Naive thymus-derived CD4-positive, alpha-beta T cell (primary cell): ENCODE measurements at regions not wholly inside any gene's neighbourhood (a gene's known extent, or its start where the extent isn't known, plus 50 kb on each side); places are given as distances from the start of the nearest gene placed in this dataset.

ENCODE experiments used
- ATAC-seq: fragments of 150-1000 bp; cut with Tn5 transposase; 2 replicates; pipeline ENCODE4 v1.10.0; 2021; ENCODE audit warnings: mild to moderate bottlenecking, moderate library complexity
- CTCF ChIA-PET: fragments of 350-600 bp; sonication (Branson Sonifier 250); formaldehyde crosslinking; loops from one replicate; lab custom pipeline; 2021; ENCODE audit warnings: antibody characterized with exemption; lab: Charles Lee
- POLR2A ChIA-PET: fragments of 350-600 bp; sonication (Branson Sonifier 250); formaldehyde crosslinking; loops from one replicate; lab custom pipeline; 2021; ENCODE audit warnings: antibody characterized with exemption, inconsistent platforms; lab: Charles Lee
- DNase-seq, 9 donors: peaks; one replicate each; pipeline versions ENCODE4 v3.0.0 to v3.0.0-alpha.2; 2020 to 2022; ENCODE audit warnings: mixed read lengths in 1 of 9
- H3K27ac ChIP-seq: one replicate; pipeline ENCODE4 v1.7.0; 2013; ENCODE audit warnings: mild to moderate bottlenecking, low read depth, low read length, moderate library complexity
- H3K27me3 ChIP-seq, 2 donors: one replicate each; pipeline ENCODE4 v1.7.0; 2013; ENCODE audit warnings: low read length in 2 of 2, mild to moderate bottlenecking in 2 of 2, moderate library complexity in 2 of 2; ENCODE audit not compliant: control insufficient read depth in 2 of 2, insufficient read depth in 2 of 2
- H3K36me3 ChIP-seq, 3 experiments: 1 replicate in 2 of 3; 2 replicates in 1 of 3; pipeline ENCODE4 v1.7.0; 2013; ENCODE audit warnings: low read length in 3 of 3, mild to moderate bottlenecking in 3 of 3, moderate library complexity in 1 of 3; ENCODE audit not compliant: insufficient read depth in 3 of 3, control insufficient read depth in 2 of 3
- H3K4me1 ChIP-seq, 2 donors: one replicate each; pipeline ENCODE4 v1.7.0; 2013; ENCODE audit warnings: low read length in 2 of 2, mild to moderate bottlenecking in 2 of 2, moderate library complexity in 1 of 2; ENCODE audit not compliant: control insufficient read depth in 2 of 2, insufficient read depth in 2 of 2
- H3K4me3 ChIP-seq: 2 replicates; pipeline ENCODE4 v1.7.0; 2013; ENCODE audit warnings: mild to moderate bottlenecking, low read length
- H3K9me3 ChIP-seq, 3 experiments: 1 replicate in 2 of 3; 2 replicates in 1 of 3; pipeline ENCODE4 v1.7.0; 2013; ENCODE audit warnings: low read length in 3 of 3; ENCODE audit not compliant: control insufficient read depth in 2 of 3
- H3K27ac Mint-ChIP-seq, 9 donors: one replicate each; pipeline ENCODE4 v1.8.0; 2020 to 2022; ENCODE audit warnings: mixed read lengths in 9 of 9, mild to moderate bottlenecking in 8 of 9, moderate library complexity in 5 of 9, inconsistent platforms in 2 of 9
- H3K27me3 Mint-ChIP-seq, 5 donors: one replicate each; pipeline ENCODE4 v1.8.0; 2021 to 2022; ENCODE audit warnings: mixed read lengths in 5 of 5, mild to moderate bottlenecking in 1 of 5
- H3K36me3 Mint-ChIP-seq, 5 donors: one replicate each; pipeline ENCODE4 v1.8.0; 2020 to 2022; ENCODE audit warnings: mixed read lengths in 5 of 5, mild to moderate bottlenecking in 3 of 5, inconsistent platforms in 1 of 5
- H3K4me1 Mint-ChIP-seq, 7 donors: one replicate each; pipeline ENCODE4 v1.8.0; 2020 to 2022; ENCODE audit warnings: mixed read lengths in 7 of 7, mild to moderate bottlenecking in 3 of 7, inconsistent platforms in 1 of 7
- H3K4me3 Mint-ChIP-seq, 10 donors: one replicate each; pipeline ENCODE4 v1.8.0; 2020 to 2022; ENCODE audit warnings: mild to moderate bottlenecking in 10 of 10, mixed read lengths in 10 of 10, moderate library complexity in 6 of 10, inconsistent platforms in 2 of 10
- H3K9me3 Mint-ChIP-seq, 11 donors: one replicate each; pipeline ENCODE4 v1.8.0; 2020 to 2022; ENCODE audit warnings: mixed read lengths in 11 of 11, mild to moderate bottlenecking in 4 of 11, inconsistent platforms in 1 of 11, moderate library complexity in 1 of 11
- intact Hi-C, 2 donors: fragments of 100-400 bp; cut with micrococcal nuclease; formaldehyde crosslinking; loops; one replicate each; pipeline ENCODE4 v1.15.1; 2023

- CTCF ChIA-PET = no interaction called here
- peaks cover 0 to 9% (median 0%) of the 10 kb centered on the region in 5 donors for H3K36me3 Mint-ChIP-seq
- no peaks in the 10 kb centered on the region for H3K27me3 ChIP-seq
Measured at GRCh38 chr10:44261710-44262455, 123.0 kb downstream of the CXCL12 start.

DNA sequence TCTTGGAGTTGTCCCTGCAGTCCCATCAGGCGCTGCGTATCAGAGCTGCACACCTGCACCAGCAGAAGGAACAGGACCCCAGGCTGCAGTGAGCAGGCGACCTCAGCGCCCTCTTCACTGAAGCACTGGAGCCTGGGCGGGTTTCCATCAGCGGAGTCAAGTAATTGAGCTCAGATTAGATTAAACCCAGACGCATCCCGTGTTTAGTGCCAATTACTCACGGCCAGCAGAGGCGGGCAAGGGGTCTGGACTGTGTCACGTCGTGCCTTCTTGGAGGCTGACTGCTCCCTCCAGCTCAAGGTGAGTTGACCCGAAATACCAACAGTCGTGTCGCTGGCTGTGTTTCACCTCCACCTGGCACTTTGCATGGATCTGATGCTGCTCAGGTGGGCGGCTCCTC, 123.6 kb downstream of the CXCL12 start:
- H3K36me3 ChIP-seq = no peaks in the 10 kb centered on the region
- no peak overlapping the region for H3K27ac ChIP-seq
- H3K9me3 ChIP-seq = no peaks in the 10 kb centered on the region
- intact Hi-C loops = no loop called here
- H3K4me3 ChIP-seq = no peak overlapping the region
- DNase-seq (no peak), ATAC-seq (no peak)
- H3K4me1 Mint-ChIP-seq = no peaks in the 10 kb centered on the region
- H3K27me3 Mint-ChIP-seq = peaks cover 0 to 29% (median 6%) of the 10 kb centered on the region in 5 donors
- H3K27ac Mint-ChIP-seq = no peak overlapping the region
- no peak overlapping the region for H3K4me3 Mint-ChIP-seq
- H3K9me3 Mint-ChIP-seq = peaks cover 0 to 8% (median 1%) of the 10 kb centered on the region in 11 donors
- peaks cover 0 to 4% (median 0%) of the 10 kb centered on the region in 5 donors for H3K36me3 Mint-ChIP-seq
- no peaks in the 10 kb centered on the region for H3K4me1 ChIP-seq
- POLR2A ChIA-PET = no interaction called here
- CTCF ChIA-PET = no interaction called here
- no peaks in the 10 kb centered on the region for H3K27me3 ChIP-seq

More at GRCh38 chr10:44261710-44262455, 123.0 kb downstream of the CXCL12 start:
- H3K27ac Mint-ChIP-seq = no peak overlapping the region
- intact Hi-C loops = no loop called here
- Histone ChIP-seq H3K27ac (no peak overlapping the region), H3K36me3 (no peaks in the 10 kb centered on the region), H3K4me3 (no peak overlapping the region), H3K4me1 (no peaks in the 10 kb centered on the region), H3K9me3 (no peaks in the 10 kb centered on the region)
- H3K4me1 Mint-ChIP-seq = no peaks in the 10 kb centered on the region
- DNase-seq = no peak
- POLR2A ChIA-PET = no interaction called here
- H3K27me3 Mint-ChIP-seq = peaks cover 0 to 32% (median 12%) of the 10 kb centered on the region in 5 donors
- peaks cover 0 to 11% (median 5%) of the 10 kb centered on the region in 11 donors for H3K9me3 Mint-ChIP-seq
- ATAC-seq = no peak
- no peak overlapping the region for H3K4me3 Mint-ChIP-seq

DNA sequence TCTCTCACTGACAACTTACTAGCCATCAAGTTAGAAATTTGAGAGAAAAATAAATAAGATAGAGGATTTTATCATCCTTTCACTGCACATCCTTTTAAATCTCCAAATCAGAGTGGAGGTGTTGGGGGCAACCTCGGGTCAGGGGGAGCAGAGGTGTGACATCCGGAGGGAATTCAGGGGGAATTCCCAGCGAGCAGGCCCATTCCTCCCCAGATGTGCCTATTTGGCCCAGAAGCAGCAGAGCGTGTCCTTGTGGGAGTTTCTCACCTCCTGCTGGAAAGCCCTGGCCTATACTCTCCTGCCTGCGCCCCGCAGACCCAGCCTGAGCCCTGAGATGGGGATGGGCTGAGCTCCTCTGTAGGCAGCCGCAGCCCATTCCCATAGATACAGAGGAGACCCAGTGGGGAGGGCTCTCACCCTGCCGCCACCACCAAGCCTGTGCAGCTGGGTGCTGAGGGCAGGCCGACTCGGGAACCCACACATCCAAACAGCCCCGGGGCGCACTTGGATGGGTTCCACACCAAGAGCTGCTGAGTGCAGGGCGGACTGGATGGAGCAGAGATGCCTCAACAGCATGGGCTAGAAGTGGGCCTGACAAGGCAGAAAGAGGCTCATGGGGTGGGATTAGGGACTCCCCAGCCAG, 124.5 kb downstream of the CXCL12 start:
- Histone ChIP-seq H3K27me3 (no peaks in the 10 kb centered on the region), H3K27ac (no peak overlapping the region), H3K4me1 (no peaks in the 10 kb centered on the region), H3K4me3 (no peak overlapping the region), H3K36me3 (no peaks in the 10 kb centered on the region), H3K9me3 (no peaks in the 10 kb centered on the region)
- Mint-ChIP-seq H3K27me3 (peaks cover 0 to 28% (median 9%) of the 10 kb centered on the region in 5 donors), H3K9me3 (peaks cover 0 to 8% (median 0%) of the 10 kb centered on the region in 11 donors), H3K27ac (no peak overlapping the region), H3K4me3 (no peak overlapping the region), H3K4me1 (no peaks in the 10 kb centered on the region), H3K36me3 (peaks cover 0 to 4% (median 0%) of the 10 kb centered on the region in 5 donors)
- intact Hi-C loops = no loop called here
- ATAC-seq = peak; percentile 10
- ChIA-PET CTCF (no interaction called here), POLR2A (no interaction called here)
- DNase-seq = no peak

- intact Hi-C loops = no loop called here
- POLR2A ChIA-PET = no interaction called here
- Mint-ChIP-seq H3K36me3 (peaks cover 0 to 2% (median 0%) of the 10 kb centered on the region in 5 donors), H3K4me1 (no peaks in the 10 kb centered on the region), H3K27me3 (peaks cover 0 to 23% (median 9%) of the 10 kb centered on the region in 5 donors), H3K9me3 (peaks cover 0 to 6% (median 0%) of the 10 kb centered on the region in 11 donors), H3K27ac (no peak overlapping the region), H3K4me3 (no peak overlapping the region)
- DNase-seq = no peak
- CTCF ChIA-PET = no interaction called here
- Histone ChIP-seq H3K4me3 (no peak overlapping the region), H3K4me1 (no peaks in the 10 kb centered on the region), H3K36me3 (no peaks in the 10 kb centered on the region), H3K9me3 (no peaks in the 10 kb centered on the region), H3K27ac (no peak overlapping the region), H3K27me3 (no peaks in the 10 kb centered on the region)
- no peak for ATAC-seq
Measured at GRCh38 chr10:44259090-44259874, 125.6 kb downstream of the CXCL12 start.

DNA sequence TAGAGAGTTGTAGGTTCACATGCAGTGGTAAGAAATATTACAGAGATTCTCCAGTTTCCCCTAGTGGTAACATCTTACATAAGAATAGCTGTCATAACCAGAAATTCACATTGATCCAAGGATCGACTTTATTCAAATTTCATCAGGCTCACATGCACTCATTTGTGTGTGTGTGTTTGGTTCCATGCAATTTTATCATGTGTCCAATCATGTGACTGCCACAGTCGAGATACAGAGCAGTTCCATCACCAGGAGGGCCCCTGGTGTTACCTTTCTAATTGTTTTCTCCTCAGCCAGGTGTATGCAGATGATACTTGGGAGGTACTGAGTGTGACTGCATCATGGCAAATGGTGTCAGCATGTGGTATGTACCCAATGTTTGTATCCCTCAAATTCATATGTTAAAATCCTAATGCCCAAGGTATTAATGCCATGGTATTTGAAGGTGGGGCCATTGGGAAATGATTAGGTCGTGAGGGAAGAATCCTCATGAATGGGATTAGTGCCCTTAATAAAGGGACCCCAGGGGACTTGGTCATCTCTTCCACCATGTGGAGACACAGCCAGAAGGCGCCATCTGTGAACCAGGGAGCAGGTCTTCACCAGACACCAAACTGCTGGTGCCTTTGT, 126.3 kb downstream of the CXCL12 start:
- Mint-ChIP-seq H3K4me1 (no peaks in the 10 kb centered on the region), H3K27me3 (peaks cover 0 to 21% (median 6%) of the 10 kb centered on the region in 5 donors), H3K36me3 (no peaks in the 10 kb centered on the region), H3K4me3 (no peak overlapping the region), H3K27ac (no peak overlapping the region), H3K9me3 (peaks cover 0 to 4% (median 0%) of the 10 kb centered on the region in 11 donors)
- H3K27ac ChIP-seq = no peak overlapping the region
- ATAC-seq (no peak), DNase-seq (no peak)
- no peaks in the 10 kb centered on the region for H3K36me3 ChIP-seq
- H3K4me1 ChIP-seq = no peaks in the 10 kb centered on the region
- H3K4me3 ChIP-seq = no peak overlapping the region
- intact Hi-C loops = no loop called here
- no peaks in the 10 kb centered on the region for H3K9me3 ChIP-seq
- H3K27me3 ChIP-seq = no peaks in the 10 kb centered on the region
- POLR2A ChIA-PET = no interaction called here
- CTCF ChIA-PET = no interaction called here

- Histone ChIP-seq H3K27me3 (no peaks in the 10 kb centered on the region), H3K27ac (no peak overlapping the region), H3K4me1 (no peaks in the 10 kb centered on the region), H3K4me3 (no peak overlapping the region), H3K36me3 (no peaks in the 10 kb centered on the region), H3K9me3 (no peaks in the 10 kb centered on the region)
- POLR2A ChIA-PET = no interaction called here
- intact Hi-C loops = no loop called here
- H3K9me3 Mint-ChIP-seq = peaks cover 0 to 4% (median 0%) of the 10 kb centered on the region in 11 donors
- no peak for ATAC-seq
- no peaks in the 10 kb centered on the region for H3K4me1 Mint-ChIP-seq
- CTCF ChIA-PET = no interaction called here
- H3K27ac Mint-ChIP-seq = no peak overlapping the region
- H3K27me3 Mint-ChIP-seq = peaks cover 0 to 21% (median 6%) of the 10 kb centered on the region in 5 donors
- H3K36me3 Mint-ChIP-seq = no peaks in the 10 kb centered on the region
- no peak overlapping the region for H3K4me3 Mint-ChIP-seq
- DNase-seq = no peak
Measured at GRCh38 chr10:44258019-44258418, 126.9 kb downstream of the CXCL12 start.
